ENCODE measurements at regions not wholly inside any gene's neighbourhood (a gene's known extent, or its start where the extent isn't known, plus 50 kb on each side); places are given as distances from the start of the nearest gene placed in this dataset.

- TF ChIP-seq MYC (IDR thresholded peaks at IDR 0.05; ENCODE audit: low read depth, low read length) (no peak), POLR2A (IDR thresholded peaks at IDR 0.05; ENCODE audit: extremely low read depth, insufficient read length) (no peak)
- TF ChIP-seq, protein P1, sequence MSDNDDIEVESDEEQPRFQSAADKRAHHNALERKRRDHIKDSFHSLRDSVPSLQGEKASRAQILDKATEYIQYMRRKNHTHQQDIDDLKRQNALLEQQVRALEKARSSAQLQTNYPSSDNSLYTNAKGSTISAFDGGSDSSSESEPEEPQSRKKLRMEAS (IDR thresholded peaks at IDR 0.05; ENCODE audit: low read depth, low read length), result no peak
- TF ChIP-seq, protein P2, sequence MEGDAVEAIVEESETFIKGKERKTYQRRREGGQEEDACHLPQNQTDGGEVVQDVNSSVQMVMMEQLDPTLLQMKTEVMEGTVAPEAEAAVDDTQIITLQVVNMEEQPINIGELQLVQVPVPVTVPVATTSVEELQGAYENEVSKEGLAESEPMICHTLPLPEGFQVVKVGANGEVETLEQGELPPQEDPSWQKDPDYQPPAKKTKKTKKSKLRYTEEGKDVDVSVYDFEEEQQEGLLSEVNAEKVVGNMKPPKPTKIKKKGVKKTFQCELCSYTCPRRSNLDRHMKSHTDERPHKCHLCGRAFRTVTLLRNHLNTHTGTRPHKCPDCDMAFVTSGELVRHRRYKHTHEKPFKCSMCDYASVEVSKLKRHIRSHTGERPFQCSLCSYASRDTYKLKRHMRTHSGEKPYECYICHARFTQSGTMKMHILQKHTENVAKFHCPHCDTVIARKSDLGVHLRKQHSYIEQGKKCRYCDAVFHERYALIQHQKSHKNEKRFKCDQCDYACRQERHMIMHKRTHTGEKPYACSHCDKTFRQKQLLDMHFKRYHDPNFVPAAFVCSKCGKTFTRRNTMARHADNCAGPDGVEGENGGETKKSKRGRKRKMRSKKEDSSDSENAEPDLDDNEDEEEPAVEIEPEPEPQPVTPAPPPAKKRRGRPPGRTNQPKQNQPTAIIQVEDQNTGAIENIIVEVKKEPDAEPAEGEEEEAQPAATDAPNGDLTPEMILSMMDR (IDR thresholded peaks at IDR 0.05; ENCODE audit: low read depth, low read length), result no peak
- H3K4me3 ChIP-seq (ENCODE audit: low read depth, low read length), result no peak overlapping the region
- DNase-seq (ENCODE audit: low read depth), result no peak
Observed at GRCh38 chr15:100801256-100801900, 78.3 kb upstream of the ALDH1A3 start.

DNA sequence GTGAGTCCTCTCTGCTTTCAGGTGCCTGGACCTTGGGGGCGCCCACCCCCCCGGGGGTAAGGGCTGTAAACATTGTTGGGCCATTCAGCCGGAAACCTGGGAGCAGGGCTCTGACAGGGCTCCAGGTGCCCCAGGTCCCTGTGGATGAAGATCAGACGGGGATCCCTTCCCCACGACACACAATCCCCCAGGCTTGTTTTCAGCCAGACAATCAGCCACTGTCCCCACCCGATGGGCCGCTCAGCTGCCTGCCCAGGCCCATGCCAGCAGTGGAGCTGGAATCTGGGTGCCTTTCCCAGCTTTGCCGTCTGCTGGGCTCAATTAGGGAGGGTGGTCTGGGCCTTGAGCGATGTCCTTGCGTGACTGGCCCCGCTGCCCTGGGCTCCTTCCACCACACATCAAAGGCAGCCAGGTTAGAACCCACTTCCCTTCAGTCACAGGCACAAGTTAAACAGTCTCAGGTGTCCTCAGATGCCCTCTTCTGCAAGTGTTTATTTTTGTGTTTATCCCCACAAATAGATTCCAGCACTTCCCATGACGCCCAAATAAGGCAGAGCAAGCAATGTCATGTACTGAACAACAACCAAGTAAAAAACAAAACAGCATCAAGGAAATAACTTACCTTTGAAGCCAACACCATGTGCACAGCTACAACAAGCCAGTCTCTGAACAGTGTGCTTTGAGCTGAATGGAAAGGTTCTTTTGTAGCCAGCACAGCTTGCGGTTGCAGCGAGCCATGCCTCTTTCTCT lies 77.0 kb upstream of the ALDH1A3 start:
- no peak for TF ChIP-seq POLR2A (IDR thresholded peaks at IDR 0.05; ENCODE audit: extremely low read depth, insufficient read length)
- TF ChIP-seq, protein P1 (IDR thresholded peaks at IDR 0.05; ENCODE audit: low read depth, low read length), result no peak
- TF ChIP-seq, protein P2 (IDR thresholded peaks at IDR 0.05; ENCODE audit: low read depth, low read length), result no peak
- no peak for TF ChIP-seq MYC (IDR thresholded peaks at IDR 0.05; ENCODE audit: low read depth, low read length)
- no peak overlapping the region for H3K4me3 ChIP-seq (ENCODE audit: low read depth, low read length)
- DNase-seq (ENCODE audit: low read depth), result no peak

- TF ChIP-seq MYC (IDR thresholded peaks at IDR 0.05; ENCODE audit: low read depth, low read length) (no peak), POLR2A (IDR thresholded peaks at IDR 0.05; ENCODE audit: extremely low read depth, insufficient read length) (no peak)
- TF ChIP-seq, protein P1 (IDR thresholded peaks at IDR 0.05; ENCODE audit: low read depth, low read length), result no peak
- TF ChIP-seq, protein P2 (IDR thresholded peaks at IDR 0.05; ENCODE audit: low read depth, low read length), result no peak
- DNase-seq (ENCODE audit: low read depth), result no peak
- no peak overlapping the region for H3K4me3 ChIP-seq (ENCODE audit: low read depth, low read length)
Observed at GRCh38 chr15:100803171-100803440, 76.5 kb upstream of the ALDH1A3 start.

- DNase-seq (ENCODE audit: low read depth), result no peak
- no peak overlapping the region for H3K4me3 ChIP-seq (ENCODE audit: low read depth, low read length)
- no peak for TF ChIP-seq MYC (IDR thresholded peaks at IDR 0.05; ENCODE audit: low read depth, low read length)
Observed at GRCh38 chr15:100806157-100806556, 73.5 kb upstream of the ALDH1A3 start.

DNA sequence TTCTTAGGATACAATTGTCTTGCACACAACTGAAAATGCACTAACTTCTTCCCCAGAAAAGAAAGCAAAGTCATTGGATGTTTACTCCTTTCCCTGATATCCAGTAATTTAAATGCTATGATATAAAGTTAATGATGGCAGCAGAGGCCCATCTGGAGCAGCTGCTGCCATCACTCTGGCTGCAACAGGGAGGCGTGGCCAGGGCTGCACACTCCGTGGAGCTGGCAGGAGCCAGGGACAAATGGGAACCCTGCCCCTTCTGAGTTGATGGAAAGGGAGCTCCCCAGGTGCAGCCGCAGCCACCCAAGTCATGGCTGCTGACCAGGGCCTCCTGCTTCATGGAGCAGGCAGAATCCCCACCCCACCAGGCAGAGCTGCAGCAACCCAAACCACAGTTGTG lies 72.6 kb upstream of the ALDH1A3 start:
- no peak for TF ChIP-seq POLR2A (IDR thresholded peaks at IDR 0.05; ENCODE audit: extremely low read depth, insufficient read length)
- TF ChIP-seq, protein P1 (IDR thresholded peaks at IDR 0.05; ENCODE audit: low read depth, low read length), result no peak
- no peak for TF ChIP-seq MYC (IDR thresholded peaks at IDR 0.05; ENCODE audit: low read depth, low read length)
- TF ChIP-seq, protein P2 (IDR thresholded peaks at IDR 0.05; ENCODE audit: low read depth, low read length), result no peak
- DNase-seq (ENCODE audit: low read depth), result no peak
- H3K4me3 ChIP-seq (ENCODE audit: low read depth, low read length), result no peak overlapping the region

DNA sequence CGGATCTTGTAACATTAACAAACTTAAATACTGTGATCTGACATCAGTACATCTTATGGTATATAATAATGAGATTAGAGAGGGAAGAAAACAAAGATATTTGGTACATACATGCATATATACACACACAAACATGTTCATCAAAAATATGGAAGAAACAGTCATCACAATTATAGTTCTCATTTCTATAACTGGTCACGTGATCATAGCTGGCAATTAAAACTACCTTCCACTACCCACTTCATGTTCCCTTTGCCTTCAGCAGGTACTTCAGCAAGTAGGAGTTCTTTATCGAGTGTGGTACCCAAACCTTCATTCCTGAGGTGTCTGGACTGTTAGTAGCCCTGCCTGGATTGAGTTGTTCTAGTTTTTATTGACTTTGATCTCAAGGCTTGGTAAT lies 70.9 kb upstream of the ALDH1A3 start:
- no peak overlapping the region for H3K4me3 ChIP-seq (ENCODE audit: low read depth, low read length)
- TF ChIP-seq, protein P2 (IDR thresholded peaks at IDR 0.05; ENCODE audit: low read depth, low read length), result no peak
- TF ChIP-seq MYC (IDR thresholded peaks at IDR 0.05; ENCODE audit: low read depth, low read length) (no peak), POLR2A (IDR thresholded peaks at IDR 0.05; ENCODE audit: extremely low read depth, insufficient read length) (no peak)
- TF ChIP-seq, protein P1 (IDR thresholded peaks at IDR 0.05; ENCODE audit: low read depth, low read length), result no peak
- DNase-seq (ENCODE audit: low read depth), result no peak
